D721Med (cell line): ENCODE measurements at regions not wholly inside any gene's neighbourhood (a gene's known extent, or its start where the extent isn't known, plus 50 kb on each side); places are given as distances from the start of the nearest gene placed in this dataset.

Source experiments
- DNase-seq: peaks from one replicate; pipeline ENCODE4 v3.0.0; 2011; ENCODE audit warnings: low spot score; ENCODE audit not compliant: insufficient read length
- FAIRE-seq: peaks from 2 replicates; lab custom pipeline; 2011; peaks lifted over from hg19 to GRCh38; lab: Jason Lieb, UNC
- CTCF ChIP-seq: IDR thresholded peaks from 2 replicates; pipeline ENCODE4 v1.5.1; 2012; ENCODE audit warnings: mild to moderate bottlenecking, control low read depth; ENCODE audit not compliant: insufficient read depth; ENCODE audit errors: missing control alignments

DNA sequence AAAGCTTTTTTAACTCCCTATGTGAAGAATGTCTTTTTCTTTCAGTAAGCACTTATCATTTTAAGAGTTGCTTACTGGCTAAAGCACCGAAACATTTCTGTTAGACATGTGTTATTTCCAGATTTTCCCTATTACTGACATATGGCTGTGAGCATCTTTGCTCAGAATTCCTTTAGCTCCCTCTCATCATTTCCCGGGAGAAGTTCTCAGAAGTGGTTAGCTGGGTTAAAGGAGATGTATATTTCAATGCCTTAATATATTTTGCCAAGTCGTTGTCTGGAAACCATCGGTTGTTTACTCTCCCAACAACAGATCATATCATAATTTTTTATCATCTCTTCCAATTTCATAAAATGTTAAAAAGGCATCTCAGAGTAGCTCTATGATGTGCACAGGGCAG is 396.5 kb downstream of the OCA2 start:
- no peak for TF ChIP-seq CTCF
- no peak for DNase-seq
- no peak for FAIRE-seq

GRCh38 chr15:27701956-27702355 is 397.2 kb downstream of the OCA2 start:
- no peak for TF ChIP-seq CTCF
- DNase-seq (no peak), FAIRE-seq (no peak)

- FAIRE-seq, result no peak
- DNase-seq, result no peak
- TF ChIP-seq CTCF, result no peak
Measured at GRCh38 chr15:27701014-27701413, 398.1 kb downstream of the OCA2 start.

GRCh38 chr15:27699699-27700098 is 399.4 kb downstream of the OCA2 start:
- DNase-seq (no peak), FAIRE-seq (no peak)
- no peak for TF ChIP-seq CTCF

DNA sequence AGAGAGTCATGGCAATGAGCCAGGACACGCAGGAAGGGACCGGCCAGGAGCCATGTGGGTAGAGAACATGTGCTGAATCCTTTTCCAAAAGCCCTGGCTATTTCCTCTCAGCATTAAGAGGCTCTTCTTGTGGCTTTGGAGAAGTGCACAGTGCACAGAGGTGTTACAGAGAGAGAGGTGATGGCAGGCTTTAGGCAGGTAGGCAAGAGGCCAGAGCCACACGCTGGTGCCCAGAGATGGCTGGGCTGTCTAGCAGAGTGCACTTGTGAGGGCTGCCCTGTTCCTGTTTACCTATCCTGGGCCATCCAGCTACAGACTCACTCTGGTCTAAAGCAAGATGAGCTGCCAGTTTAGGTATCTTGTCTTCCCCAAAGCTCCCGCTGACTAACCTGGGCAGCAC is 402.6 kb downstream of the OCA2 start:
- FAIRE-seq, result no peak
- TF ChIP-seq CTCF, result no peak

DNA sequence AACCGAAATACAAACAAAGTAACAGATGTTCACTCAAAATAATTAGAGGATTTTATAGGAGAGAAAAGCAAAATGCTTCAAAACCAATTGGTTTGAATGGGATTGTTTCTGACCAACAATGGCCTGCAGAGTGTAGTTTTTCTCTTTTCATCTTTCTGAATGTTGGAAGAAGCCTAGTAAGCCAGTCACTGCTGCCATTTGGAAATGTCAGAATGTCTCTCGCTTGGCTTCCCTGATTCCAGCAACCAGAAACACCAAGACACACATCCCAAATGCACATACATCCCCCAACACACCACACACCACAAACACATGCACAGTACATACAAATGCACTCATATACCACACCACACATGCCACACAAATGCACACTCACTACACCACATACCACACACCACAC is 403.4 kb downstream of the OCA2 start:
- no peak for FAIRE-seq
- no peak for TF ChIP-seq CTCF
- DNase-seq, result no peak

More for the DNA sequence above, 402.6 kb downstream of the OCA2 start:
- DNase-seq, result no peak

GRCh38 chr15:27694506-27695087 is 404.5 kb downstream of the OCA2 start:
- FAIRE-seq (no peak), DNase-seq (no peak)
- TF ChIP-seq CTCF, result no peak
